HG02885 (cell line): ENCODE measurements at regions not wholly inside any gene's neighbourhood (a gene's known extent, or its start where the extent isn't known, plus 50 kb on each side); places are given as distances from the start of the nearest gene placed in this dataset.

ENCODE experiments used
- ATAC-seq: cut with Tn5 transposase; IDR thresholded peaks from one replicate; pipeline ENCODE4 v1.9.1; 2021; ENCODE audit warnings: mild to moderate bottlenecking; ENCODE audit not compliant: unreplicated experiment, poor library complexity

GRCh38 chr9:117775591-117775990 lies 71.4 kb downstream of the TLR4 start:
- no peak for ATAC-seq

DNA sequence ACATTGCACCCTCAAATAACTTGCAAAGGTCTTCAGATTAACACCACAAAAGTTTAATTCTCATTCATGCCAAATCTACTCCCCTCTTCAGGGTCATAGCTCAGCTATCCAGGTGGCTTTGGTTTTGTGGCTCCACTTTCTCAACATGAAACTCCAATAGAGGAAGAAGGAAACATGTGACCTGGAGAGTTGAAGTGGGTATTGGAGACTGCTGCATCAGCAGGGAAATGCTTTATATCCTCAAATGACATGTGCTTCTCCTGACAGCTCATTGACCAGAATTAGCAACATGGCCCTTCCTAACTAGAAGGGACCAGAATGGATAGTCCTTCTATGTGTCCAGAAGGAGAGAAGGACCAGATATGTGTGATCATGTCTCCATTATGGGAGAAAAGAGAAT lies 73.6 kb downstream of the TLR4 start:
- ATAC-seq = no peak

DNA sequence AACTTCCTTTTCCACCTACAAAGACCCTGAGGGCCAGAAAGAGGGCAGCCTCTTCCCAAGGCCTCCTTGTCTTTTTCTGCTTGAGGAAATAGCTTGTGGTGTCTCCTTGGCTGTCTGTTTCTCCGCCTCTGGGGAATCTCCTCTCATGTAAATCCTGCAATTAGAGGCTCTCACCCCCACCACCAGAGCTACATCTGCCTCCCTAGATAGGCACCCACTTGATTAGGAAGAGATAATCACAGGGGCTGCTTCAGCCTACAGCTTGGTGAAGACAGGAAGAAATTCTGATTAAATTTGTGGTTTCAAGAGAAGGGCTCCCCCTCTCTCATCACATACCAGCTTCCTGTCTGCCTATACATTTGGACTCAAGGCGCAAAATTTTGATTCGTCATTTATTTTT lies 75.6 kb downstream of the TLR4 start:
- ATAC-seq = no peak

DNA sequence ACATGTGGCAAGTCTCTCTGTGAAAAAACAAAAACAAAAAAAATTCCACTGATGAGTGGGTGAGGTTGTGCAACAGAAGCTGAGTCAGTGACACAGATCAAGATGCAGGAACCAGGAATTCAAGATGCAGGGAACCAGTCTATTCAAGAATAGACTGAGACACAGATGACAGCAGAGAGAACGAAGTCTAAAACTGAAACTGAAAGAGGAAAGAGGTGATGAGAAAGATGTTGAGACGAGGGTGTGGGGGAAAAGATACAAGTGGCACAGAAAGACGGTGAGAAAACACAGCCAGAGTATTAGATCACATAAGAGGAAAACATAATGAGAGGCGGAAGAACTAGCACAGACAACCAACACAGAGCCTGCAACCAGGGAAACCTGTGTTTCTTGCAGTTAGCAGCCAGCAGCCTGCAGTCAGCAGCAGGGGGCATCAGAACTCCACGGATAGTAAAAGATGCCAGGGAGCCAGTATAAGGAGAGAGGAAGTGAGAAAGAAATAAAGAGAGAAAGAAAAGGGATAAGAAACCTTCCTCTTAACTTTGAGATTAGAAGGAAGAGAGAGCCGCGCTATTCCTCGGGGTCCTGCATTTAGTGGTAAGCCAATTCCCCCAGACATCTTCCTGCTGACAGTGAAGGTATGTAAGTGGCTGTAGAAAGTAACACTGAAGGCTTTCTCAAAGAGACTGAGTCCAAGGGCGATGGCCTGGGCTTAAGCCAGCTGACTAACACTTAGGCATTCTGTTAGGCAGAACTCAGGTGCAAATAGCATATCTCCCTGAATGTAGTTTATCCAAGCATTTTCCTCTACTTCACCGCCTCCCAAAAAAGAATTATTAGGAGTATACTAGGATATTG lies 79.0 kb downstream of the TLR4 start:
- ATAC-seq = peak; percentile 72

DNA sequence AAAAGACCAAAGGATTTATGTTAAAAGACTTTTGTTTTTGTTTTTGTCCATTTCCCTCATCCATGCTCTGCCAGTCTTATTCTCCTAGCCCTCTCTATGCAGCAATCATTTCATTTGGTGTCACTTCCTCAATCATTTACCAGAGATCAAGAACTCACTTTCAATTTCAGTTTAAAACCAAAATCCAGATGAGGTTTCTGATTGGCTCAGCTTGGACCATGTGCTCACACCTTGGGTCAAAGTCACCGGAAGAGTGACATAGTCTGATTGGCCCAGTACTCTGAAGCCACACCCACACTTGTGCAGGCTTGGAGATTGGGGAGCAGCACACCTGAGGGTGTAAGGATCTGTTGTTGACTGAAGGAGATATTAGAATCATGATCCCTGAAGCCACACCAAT lies 79.6 kb downstream of the TLR4 start:
- peak; percentile 76 for ATAC-seq

GRCh38 chr9:117784996-117785395 lies 80.8 kb downstream of the TLR4 start:
- no peak for ATAC-seq

DNA sequence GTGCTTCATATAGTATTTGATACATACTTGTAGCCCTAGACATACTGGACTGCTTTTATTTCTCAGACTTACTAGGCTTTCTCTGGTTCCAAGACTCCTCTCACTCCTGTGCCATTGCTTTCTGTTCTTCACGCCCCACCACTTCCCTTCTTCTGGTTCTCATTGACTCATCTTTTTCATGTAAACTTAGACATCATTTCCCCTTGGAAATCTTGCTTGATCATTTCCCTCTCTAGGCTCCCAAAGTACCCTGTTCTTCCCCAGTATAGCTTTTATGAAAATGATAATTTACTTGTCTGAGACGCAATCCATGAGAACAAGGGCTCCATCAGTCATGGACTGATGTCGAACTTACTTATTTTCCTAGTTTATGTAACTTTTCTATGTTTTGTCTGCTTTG lies 83.5 kb downstream of the TLR4 start:
- no peak for ATAC-seq

- no peak for ATAC-seq
Measured at GRCh38 chr9:117795271-117795670, 91.1 kb downstream of the TLR4 start.

DNA sequence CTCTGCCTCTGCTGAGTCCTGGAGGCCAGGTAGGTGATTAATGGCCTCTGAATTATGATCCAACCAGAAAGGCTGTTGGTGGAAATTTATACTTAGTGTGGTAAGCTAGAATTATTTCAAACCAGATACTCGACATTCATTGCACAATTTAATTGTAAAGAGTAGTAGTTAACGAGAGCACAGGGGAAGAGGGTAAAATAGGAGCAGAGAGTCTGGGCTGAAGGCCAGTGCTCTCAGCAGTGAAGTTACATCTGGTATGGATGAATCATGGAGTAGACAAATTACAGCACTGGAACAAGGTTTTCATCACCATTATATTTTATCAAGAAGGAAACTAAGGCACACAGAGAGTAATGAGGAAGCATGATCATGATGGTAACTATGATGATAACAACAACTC lies 92.5 kb downstream of the TLR4 start:
- ATAC-seq = no peak

- no peak for ATAC-seq
Measured at GRCh38 chr9:117800389-117800788, 96.2 kb downstream of the TLR4 start.

- ATAC-seq = no peak
Measured at GRCh38 chr9:117809751-117810150, 105.5 kb downstream of the TLR4 start.

GRCh38 chr9:117815315-117815714 lies 111.1 kb downstream of the TLR4 start:
- peak; percentile 64 for ATAC-seq

GRCh38 chr9:117815948-117816347 lies 111.7 kb downstream of the TLR4 start:
- no peak for ATAC-seq

DNA sequence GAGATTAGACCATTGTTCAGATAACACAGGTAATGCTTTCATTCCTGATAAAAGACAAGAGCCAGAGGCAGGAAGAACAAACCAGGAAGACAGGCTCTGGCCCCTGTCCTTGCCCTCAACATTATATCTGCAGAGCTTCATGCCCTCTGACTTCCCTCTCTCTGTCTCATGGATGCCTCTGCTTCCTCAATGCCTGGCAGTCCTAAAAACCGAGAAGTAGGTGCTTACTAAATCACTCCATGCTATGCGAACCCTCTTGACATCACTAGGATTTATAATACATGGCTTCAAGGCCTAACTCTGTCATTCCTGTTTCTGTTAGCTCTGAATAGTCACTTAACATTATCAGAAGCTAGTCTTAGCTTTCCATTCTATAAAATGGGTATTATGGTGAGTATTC lies 117.8 kb downstream of the TLR4 start:
- no peak for ATAC-seq

DNA sequence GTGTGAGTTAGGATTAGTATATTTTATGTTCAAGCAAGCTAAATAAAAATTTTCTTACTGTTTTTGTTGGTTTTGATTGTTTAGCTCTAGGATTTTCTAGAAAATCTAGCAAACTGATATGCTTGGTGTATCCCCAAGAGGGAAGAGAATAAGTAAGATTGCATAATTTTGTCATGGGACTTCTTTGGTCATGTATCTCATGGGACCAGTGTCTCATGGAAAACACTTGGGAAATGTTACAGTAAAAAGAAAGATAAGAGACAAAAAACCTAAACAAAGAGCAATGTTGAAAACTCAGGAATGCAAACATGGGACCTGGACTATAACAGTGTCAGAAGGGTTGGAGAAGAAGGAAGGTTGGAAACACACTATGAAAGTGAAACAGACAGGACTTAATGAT lies 119.4 kb downstream of the TLR4 start:
- ATAC-seq = no peak

DNA sequence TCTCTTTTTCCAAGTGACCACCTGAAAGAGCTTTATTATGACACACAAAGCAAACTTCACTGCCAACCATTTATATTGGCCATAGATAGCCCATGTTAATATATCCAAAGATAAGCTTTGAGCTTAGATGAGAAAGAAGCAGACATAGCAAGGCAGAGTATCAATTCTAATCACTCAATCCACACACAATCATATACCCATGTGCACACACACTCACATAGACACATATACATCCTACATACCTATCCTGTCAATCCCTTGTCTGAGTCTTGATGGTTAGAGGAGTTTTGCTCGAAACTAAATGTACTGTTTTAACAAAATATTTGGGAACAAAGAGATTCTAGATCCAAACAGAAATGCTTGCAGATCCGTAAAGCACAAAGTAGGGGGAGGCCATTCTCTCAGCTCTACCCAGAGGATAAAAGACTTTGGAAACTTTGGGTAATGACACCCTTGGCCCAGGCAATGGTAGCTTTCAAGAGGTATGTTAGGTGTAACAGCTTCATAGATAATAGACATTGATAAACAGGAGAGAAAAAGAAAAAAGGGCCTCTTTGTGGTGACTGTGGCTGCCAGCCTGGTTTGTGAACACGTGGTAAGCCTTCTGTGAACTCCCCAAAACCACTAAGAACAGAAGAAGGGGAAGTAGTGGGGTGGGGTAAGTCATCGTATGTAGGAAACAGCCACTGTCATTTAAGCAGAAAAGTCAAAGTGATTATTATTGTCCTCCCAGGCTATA lies 121.6 kb downstream of the TLR4 start:
- ATAC-seq = peak; percentile 99

DNA sequence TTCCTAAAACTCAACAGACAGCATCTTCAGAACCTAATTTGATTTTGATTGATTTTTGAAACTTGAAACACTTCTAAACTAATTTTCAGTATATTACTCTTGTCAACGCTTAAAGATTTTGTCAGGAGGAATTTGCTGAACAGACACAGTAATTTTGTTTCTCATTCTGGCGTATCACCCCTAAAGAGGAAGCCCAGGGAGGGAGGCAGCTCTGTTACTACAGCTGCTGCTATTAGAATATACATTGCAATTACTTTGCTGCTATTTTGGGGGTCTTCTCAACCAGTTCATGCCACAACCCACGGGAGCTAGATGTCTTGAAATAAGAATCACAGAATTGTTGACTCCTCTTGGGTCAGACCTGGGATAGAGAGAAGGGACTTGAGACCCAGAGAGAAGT lies 122.6 kb downstream of the TLR4 start:
- ATAC-seq = no peak

GRCh38 chr9:117827456-117827855 lies 123.3 kb downstream of the TLR4 start:
- ATAC-seq = no peak

GRCh38 chr9:117828466-117828865 lies 124.3 kb downstream of the TLR4 start:
- ATAC-seq = no peak

- peak; percentile 95 for ATAC-seq
Measured at GRCh38 chr9:117835798-117836197, 131.6 kb downstream of the TLR4 start.

DNA sequence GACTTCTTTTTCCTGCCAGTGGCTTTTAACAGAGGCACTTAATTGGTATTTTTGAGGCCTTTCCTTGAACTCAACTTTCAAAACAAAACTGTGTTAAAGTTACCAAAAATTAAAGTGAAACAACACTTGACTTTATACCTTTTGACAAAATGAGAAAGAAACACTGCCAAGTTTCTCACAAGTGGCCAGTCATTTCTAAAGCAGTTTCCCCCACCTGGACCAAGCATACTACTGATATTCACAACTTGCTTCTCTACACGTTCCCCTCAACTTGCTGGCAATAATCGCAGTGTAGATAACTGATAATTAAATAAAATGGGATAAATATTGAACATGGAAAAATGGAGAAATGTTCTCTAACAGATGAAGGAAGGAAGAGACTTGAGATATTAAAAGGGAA lies 135.7 kb downstream of the TLR4 start:
- peak; percentile 34 for ATAC-seq
